Body of pancreas (tissue), 4 donors: ENCODE measurements at regions not wholly inside any gene's neighbourhood (a gene's known extent, or its start where the extent isn't known, plus 50 kb on each side); places are given as distances from the start of the nearest gene placed in this dataset.

Experiments used
- CTCF ChIP-seq, 7 experiments: fragments of 450-650 bp in 4 of 7; fragments of 200-600 bp in 3 of 7; sonication (generic) in 3 of 7; IDR thresholded peaks; one replicate each; pipeline ENCODE4 v1.5.1; 2016 to 2019; ENCODE audit warnings: antibody characterized with exemption in 7 of 7
- POLR2A ChIP-seq, 3 donors: fragments of 450-650 bp; IDR thresholded peaks; one replicate each; pipeline ENCODE4 v1.6.1; 2016; ENCODE audit warnings: antibody characterized with exemption in 3 of 3, mild to moderate bottlenecking in 2 of 3

- TF ChIP-seq CTCF (IDR thresholded peaks at IDR 0.05) (no peak), POLR2A (IDR thresholded peaks at IDR 0.05) (no peak)
Observed at GRCh38 chr7:45235905-45236304, 78.3 kb downstream of the RAMP3 start.
